EL (cell line): ENCODE measurements at regions not wholly inside any gene's neighbourhood (a gene's known extent, or its start where the extent isn't known, plus 50 kb on each side); places are given as distances from the start of the nearest gene placed in this dataset.
A peak's percentile ranks its signal among the peaks of the same experiment; 100 is the strongest.

ENCODE experiments used
- DNase-seq: peaks from one replicate; pipeline ENCODE4 v3.0.0-alpha.2; 2016

GRCh38 chr1:157893686-157894085 is 52.1 kb upstream of the CD5L start:
- DNase-seq = no peak

GRCh38 chr1:157894613-157895165 is 53.1 kb upstream of the CD5L start:
- no peak for DNase-seq

GRCh38 chr1:157910270-157910669 is 68.7 kb upstream of the CD5L start:
- no peak for DNase-seq

- DNase-seq = no peak
These were observed 74.3 kb upstream of the CD5L start for GRCh38 chr1:157915859-157916258.

- no peak for DNase-seq
These were observed 75.4 kb upstream of the CD5L start for GRCh38 chr1:157916887-157917570.

- DNase-seq = no peak
These were observed 72.7 kb upstream of the KIRREL1 start for GRCh38 chr1:157920748-157921147.

- no peak for DNase-seq
These were observed 67.9 kb upstream of the KIRREL1 start for GRCh38 chr1:157925419-157926166.

GRCh38 chr1:157932069-157932468 is 61.4 kb upstream of the KIRREL1 start:
- DNase-seq = peak; percentile 22

- no peak for DNase-seq
These were observed 55.7 kb upstream of the KIRREL1 start for GRCh38 chr1:157937744-157938143.

- DNase-seq = no peak
These were observed 51.5 kb upstream of the KIRREL1 start for GRCh38 chr1:157941939-157942338.
